Bronchial epithelial cell (primary cell): ENCODE measurements at regions not wholly inside any gene's neighbourhood (a gene's known extent, or its start where the extent isn't known, plus 50 kb on each side); places are given as distances from the start of the nearest gene placed in this dataset.

Source experiments
- DNase-seq: peaks from one replicate; pipeline ENCODE4 v3.0.0-alpha.2; 2010; ENCODE audit warnings: low read depth
- FAIRE-seq: peaks from 2 replicates; lab custom pipeline; 2011; peaks lifted over from hg19 to GRCh38; lab: Jason Lieb, UNC
- H3K27me3 ChIP-seq: 2 replicates; pipeline ENCODE4 v1.5.1; 2011; ENCODE audit warnings: low read length; ENCODE audit not compliant: control insufficient read depth, insufficient read depth
- H3K36me3 ChIP-seq: 2 replicates; pipeline ENCODE4 v1.5.1; 2011; ENCODE audit warnings: low read length; ENCODE audit not compliant: control insufficient read depth, insufficient read depth
- H3K4me3 ChIP-seq: 2 replicates; pipeline ENCODE4 v1.5.1; 2011; ENCODE audit warnings: mild to moderate bottlenecking, low read depth, low read length, control low read depth
- CTCF ChIP-seq: IDR thresholded peaks from 2 replicates; pipeline ENCODE4 v1.5.1; 2011; ENCODE audit warnings: mild to moderate bottlenecking, moderate library complexity, low read length, control low read depth, inconsistent platforms; ENCODE audit not compliant: insufficient read depth, severe bottlenecking

- no peaks in the 10 kb centered on the region for H3K27me3 ChIP-seq
- H3K36me3 ChIP-seq = no peaks in the 10 kb centered on the region
- H3K4me3 ChIP-seq = no peak overlapping the region
- TF ChIP-seq CTCF = no peak
- no peak for FAIRE-seq
- DNase-seq = no peak
These were observed 235.2 kb upstream of the CRY1 start for GRCh38 chr12:107328442-107329133.

GRCh38 chr12:107329569-107330324 is 236.4 kb upstream of the CRY1 start:
- no peak for FAIRE-seq
- peak; percentile 95 for DNase-seq
- no peak for TF ChIP-seq CTCF
- H3K27me3 ChIP-seq = no peaks in the 10 kb centered on the region
- no peak overlapping the region for H3K4me3 ChIP-seq
- H3K36me3 ChIP-seq = no peaks in the 10 kb centered on the region

GRCh38 chr12:107330831-107331431 is 237.6 kb upstream of the CRY1 start:
- DNase-seq = no peak
- TF ChIP-seq CTCF = no peak
- no peak for FAIRE-seq
- H3K36me3 ChIP-seq = no peaks in the 10 kb centered on the region
- no peak overlapping the region for H3K4me3 ChIP-seq
- H3K27me3 ChIP-seq = no peaks in the 10 kb centered on the region

- DNase-seq (no peak), FAIRE-seq (no peak)
- TF ChIP-seq CTCF = no peak
- Histone ChIP-seq H3K27me3 (no peaks in the 10 kb centered on the region), H3K4me3 (no peak overlapping the region), H3K36me3 (no peaks in the 10 kb centered on the region)
These were observed 238.1 kb upstream of the CRY1 start for GRCh38 chr12:107331471-107331870.

- DNase-seq = no peak
- TF ChIP-seq CTCF = no peak
- H3K27me3 ChIP-seq = no peaks in the 10 kb centered on the region
- H3K4me3 ChIP-seq = no peak overlapping the region
- H3K36me3 ChIP-seq = no peaks in the 10 kb centered on the region
- FAIRE-seq = no peak
These were observed 238.6 kb upstream of the CRY1 start for GRCh38 chr12:107331912-107332311.
